ENCODE measurements at regions not wholly inside any gene's neighbourhood (a gene's known extent, or its start where the extent isn't known, plus 50 kb on each side); places are given as distances from the start of the nearest gene placed in this dataset.

- Histone ChIP-seq H3K27me3 (replicated peaks) (no peaks in the 10 kb centered on the region), H3K27ac (peak overlapping the region; percentile 95), H3K36me3 (replicated peaks) (no peaks in the 10 kb centered on the region), H3K4me3 (ENCODE audit: low read depth, low read length) (no peak overlapping the region)
- TF ChIP-seq CTCF (IDR thresholded peaks at IDR 0.05; ENCODE audit: low read depth, low read length, missing control alignments): no peak
- DNase-seq: peak; percentile 93
- in situ Hi-C loops (cut with HindIII; ENCODE audit: low pct_ligation_motif_present, low sequenced_read_pairs): no loop called here
These were observed 121.2 kb downstream of the GASK1B start for GRCh38 chr4:158051401-158052235.

- in situ Hi-C loops (cut with HindIII; ENCODE audit: low pct_ligation_motif_present, low sequenced_read_pairs): no loop called here
These were observed 121.9 kb downstream of the GASK1B start for GRCh38 chr4:158050942-158051341.

GRCh38 chr4:158046345-158046744 lies 126.5 kb downstream of the GASK1B start:
- H3K4me3 ChIP-seq (ENCODE audit: low read depth, low read length): no peak overlapping the region
- peak overlapping the region; percentile 49 for H3K27ac ChIP-seq
- H3K27me3 ChIP-seq (replicated peaks): no peaks in the 10 kb centered on the region
- TF ChIP-seq CTCF (IDR thresholded peaks at IDR 0.05; ENCODE audit: low read depth, low read length, missing control alignments): no peak
- peak; percentile 68 for DNase-seq
- in situ Hi-C loops (cut with HindIII; ENCODE audit: low pct_ligation_motif_present, low sequenced_read_pairs): no loop called here
- H3K36me3 ChIP-seq (replicated peaks): no peaks in the 10 kb centered on the region

More at GRCh38 chr4:158050942-158051341, 121.9 kb downstream of the GASK1B start:
- Histone ChIP-seq H3K36me3 (replicated peaks) (no peaks in the 10 kb centered on the region), H3K27me3 (replicated peaks) (no peaks in the 10 kb centered on the region), H3K4me3 (ENCODE audit: low read depth, low read length) (no peak overlapping the region), H3K27ac (peak overlapping the region; percentile 95)
- no peak for TF ChIP-seq CTCF (IDR thresholded peaks at IDR 0.05; ENCODE audit: low read depth, low read length, missing control alignments)
- DNase-seq: no peak

- DNase-seq: no peak
- Histone ChIP-seq H3K27ac (no peak overlapping the region), H3K36me3 (replicated peaks) (no peaks in the 10 kb centered on the region), H3K27me3 (replicated peaks) (no peaks in the 10 kb centered on the region), H3K4me3 (ENCODE audit: low read depth, low read length) (no peak overlapping the region)
- no peak for TF ChIP-seq CTCF (IDR thresholded peaks at IDR 0.05; ENCODE audit: low read depth, low read length, missing control alignments)
- in situ Hi-C loops (cut with HindIII; ENCODE audit: low pct_ligation_motif_present, low sequenced_read_pairs): no loop called here
These were observed 128.7 kb downstream of the GASK1B start for GRCh38 chr4:158043971-158044618.

GRCh38 chr4:158042591-158043030 lies 130.2 kb downstream of the GASK1B start:
- Histone ChIP-seq H3K4me3 (ENCODE audit: low read depth, low read length) (no peak overlapping the region), H3K36me3 (replicated peaks) (no peaks in the 10 kb centered on the region), H3K27ac (peak overlapping the region; percentile 36), H3K27me3 (replicated peaks) (no peaks in the 10 kb centered on the region)
- TF ChIP-seq CTCF (IDR thresholded peaks at IDR 0.05; ENCODE audit: low read depth, low read length, missing control alignments): no peak
- in situ Hi-C loops (cut with HindIII; ENCODE audit: low pct_ligation_motif_present, low sequenced_read_pairs): no loop called here
- DNase-seq: no peak
